Cardiac muscle cell (in vitro differentiated cells and primary cell): ENCODE measurements at regions not wholly inside any gene's neighbourhood (a gene's known extent, or its start where the extent isn't known, plus 50 kb on each side); places are given as distances from the start of the nearest gene placed in this dataset.

Experiments
- DNase-seq, 2 donors: peaks; one replicate each; pipeline versions ENCODE4 v3.0.0 to v3.0.0-alpha.2; 2010 to 2017; ENCODE audit warnings: low read depth in 1 of 2, low spot score in 1 of 2
- H3K27ac ChIP-seq: fragments of 200-600 bp; sonication (generic); 2 replicates; pipeline ENCODE4 v1.5.1; 2016
- H3K27me3 ChIP-seq: fragments of 200-600 bp; sonication (generic); 2 replicates; pipeline ENCODE4 v1.6.0; 2016; ENCODE audit warnings: control low read depth
- H3K36me3 ChIP-seq: fragments of 200-600 bp; sonication (generic); 2 replicates; pipeline ENCODE4 v1.5.1; 2016; ENCODE audit warnings: control low read depth
- H3K4me1 ChIP-seq: fragments of 200-600 bp; sonication (generic); 2 replicates; pipeline ENCODE4 v1.8.1; 2017; ENCODE audit warnings: low read depth, mild to moderate bottlenecking, mixed run types
- H3K4me3 ChIP-seq: fragments of 200-600 bp; sonication (generic); 2 replicates; pipeline ENCODE4 v1.5.1; 2016; ENCODE audit warnings: mild to moderate bottlenecking
- H3K9me3 ChIP-seq: fragments of 200-600 bp; sonication (generic); 2 replicates; pipeline ENCODE4 v1.5.1; 2017; ENCODE audit warnings: low read depth, mild to moderate bottlenecking, control low read depth
- TF ChIP-seq, protein P1 (sequence below): IDR thresholded peaks from 2 replicates; pipeline ENCODE4 v1.5.1; 2012; ENCODE audit warnings: low read depth, mild to moderate bottlenecking, low read length

GRCh38 chr15:27665002-27665401 lies 434.1 kb downstream of the OCA2 start:
- DNase-seq = no peak
- Histone ChIP-seq H3K4me1 (no peaks in the 10 kb centered on the region), H3K9me3 (no peaks in the 10 kb centered on the region), H3K27me3 (no peaks in the 10 kb centered on the region), H3K36me3 (no peaks in the 10 kb centered on the region), H3K27ac (no peak overlapping the region), H3K4me3 (no peak overlapping the region)
- TF ChIP-seq, protein P1, sequence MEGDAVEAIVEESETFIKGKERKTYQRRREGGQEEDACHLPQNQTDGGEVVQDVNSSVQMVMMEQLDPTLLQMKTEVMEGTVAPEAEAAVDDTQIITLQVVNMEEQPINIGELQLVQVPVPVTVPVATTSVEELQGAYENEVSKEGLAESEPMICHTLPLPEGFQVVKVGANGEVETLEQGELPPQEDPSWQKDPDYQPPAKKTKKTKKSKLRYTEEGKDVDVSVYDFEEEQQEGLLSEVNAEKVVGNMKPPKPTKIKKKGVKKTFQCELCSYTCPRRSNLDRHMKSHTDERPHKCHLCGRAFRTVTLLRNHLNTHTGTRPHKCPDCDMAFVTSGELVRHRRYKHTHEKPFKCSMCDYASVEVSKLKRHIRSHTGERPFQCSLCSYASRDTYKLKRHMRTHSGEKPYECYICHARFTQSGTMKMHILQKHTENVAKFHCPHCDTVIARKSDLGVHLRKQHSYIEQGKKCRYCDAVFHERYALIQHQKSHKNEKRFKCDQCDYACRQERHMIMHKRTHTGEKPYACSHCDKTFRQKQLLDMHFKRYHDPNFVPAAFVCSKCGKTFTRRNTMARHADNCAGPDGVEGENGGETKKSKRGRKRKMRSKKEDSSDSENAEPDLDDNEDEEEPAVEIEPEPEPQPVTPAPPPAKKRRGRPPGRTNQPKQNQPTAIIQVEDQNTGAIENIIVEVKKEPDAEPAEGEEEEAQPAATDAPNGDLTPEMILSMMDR = no peak

- Histone ChIP-seq H3K9me3 (no peaks in the 10 kb centered on the region), H3K27me3 (no peaks in the 10 kb centered on the region), H3K4me3 (no peak overlapping the region), H3K36me3 (no peaks in the 10 kb centered on the region), H3K4me1 (no peaks in the 10 kb centered on the region), H3K27ac (peak overlapping the region; percentile 78)
- no peak for DNase-seq
- TF ChIP-seq, protein P1 = no peak
These were observed 436.2 kb downstream of the OCA2 start for GRCh38 chr15:27662892-27663291.

- TF ChIP-seq, protein P1 = no peak
- H3K9me3 ChIP-seq = no peaks in the 10 kb centered on the region
- no peaks in the 10 kb centered on the region for H3K36me3 ChIP-seq
- H3K27ac ChIP-seq = no peak overlapping the region
- no peak for DNase-seq
- no peak overlapping the region for H3K4me3 ChIP-seq
- no peaks in the 10 kb centered on the region for H3K27me3 ChIP-seq
- no peaks in the 10 kb centered on the region for H3K4me1 ChIP-seq
These were observed 438.4 kb downstream of the OCA2 start for GRCh38 chr15:27660676-27661075.

DNA sequence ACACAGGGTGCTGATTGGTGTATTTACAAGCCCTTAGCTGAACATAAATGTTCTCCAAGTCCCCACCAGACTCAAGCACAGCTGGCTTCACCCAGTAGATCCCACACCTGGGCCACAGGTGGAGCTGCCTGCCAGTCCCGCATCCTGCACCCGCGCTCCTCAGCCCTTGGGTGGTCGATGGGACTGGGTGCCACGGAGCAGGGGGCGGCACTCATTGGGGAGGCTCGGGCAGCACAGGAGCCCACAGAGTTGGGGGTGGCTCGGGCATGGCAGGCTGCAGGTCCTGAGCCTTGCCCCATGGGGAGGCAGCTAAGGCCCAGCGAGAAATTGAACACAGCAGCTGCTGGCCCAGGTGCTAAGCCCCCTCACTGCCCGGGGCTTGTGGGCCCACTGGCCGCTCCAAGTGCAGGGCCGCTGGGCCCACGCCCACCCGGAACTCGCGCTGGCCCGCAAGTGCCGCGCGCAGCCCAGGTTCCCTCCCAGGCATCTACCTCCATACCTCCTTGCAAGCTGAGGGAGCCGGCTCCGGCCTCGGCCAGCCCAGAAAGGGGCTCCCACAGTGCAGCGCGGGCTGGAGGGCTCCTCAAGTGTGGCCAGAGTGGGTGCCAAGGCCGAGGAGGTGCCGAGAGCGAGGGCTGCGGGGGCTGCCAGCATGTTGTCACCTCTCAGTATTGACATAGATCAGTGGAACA lies 442.7 kb downstream of the OCA2 start:
- H3K4me3 ChIP-seq = no peak overlapping the region
- no peak overlapping the region for H3K27ac ChIP-seq

DNA sequence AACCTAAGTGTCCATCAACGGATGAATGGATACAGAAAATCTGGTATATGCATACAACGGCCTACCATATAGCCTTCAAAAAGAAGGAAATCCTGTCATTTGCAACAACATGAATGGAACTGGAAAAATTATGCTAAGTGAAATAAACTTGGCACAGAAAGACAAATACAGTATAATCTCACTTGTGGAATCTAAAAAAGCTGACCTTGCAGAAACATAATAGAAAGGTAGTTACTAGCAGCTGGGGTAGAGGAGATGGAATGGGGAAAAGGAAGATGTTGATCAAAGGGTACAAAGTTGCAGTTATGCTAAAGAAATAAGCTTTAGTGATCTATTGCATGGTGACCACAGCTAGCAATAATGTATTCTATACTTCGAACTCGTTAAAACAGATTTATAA lies 444.1 kb downstream of the OCA2 start:
- no peak for DNase-seq
- no peaks in the 10 kb centered on the region for H3K4me1 ChIP-seq
- H3K9me3 ChIP-seq = no peaks in the 10 kb centered on the region
- no peak overlapping the region for H3K4me3 ChIP-seq
- H3K36me3 ChIP-seq = no peaks in the 10 kb centered on the region
- TF ChIP-seq, protein P1 = no peak
- no peak overlapping the region for H3K27ac ChIP-seq
- H3K27me3 ChIP-seq = no peaks in the 10 kb centered on the region

More for the DNA sequence above, 442.7 kb downstream of the OCA2 start:
- no peaks in the 10 kb centered on the region for H3K27me3 ChIP-seq
- DNase-seq = no peak
- H3K4me1 ChIP-seq = no peaks in the 10 kb centered on the region
- H3K9me3 ChIP-seq = no peaks in the 10 kb centered on the region
- no peaks in the 10 kb centered on the region for H3K36me3 ChIP-seq
- TF ChIP-seq, protein P1 = no peak
